ENCODE measurements at regions not wholly inside any gene's neighbourhood (a gene's known extent, or its start where the extent isn't known, plus 50 kb on each side); places are given as distances from the start of the nearest gene placed in this dataset.

DNA sequence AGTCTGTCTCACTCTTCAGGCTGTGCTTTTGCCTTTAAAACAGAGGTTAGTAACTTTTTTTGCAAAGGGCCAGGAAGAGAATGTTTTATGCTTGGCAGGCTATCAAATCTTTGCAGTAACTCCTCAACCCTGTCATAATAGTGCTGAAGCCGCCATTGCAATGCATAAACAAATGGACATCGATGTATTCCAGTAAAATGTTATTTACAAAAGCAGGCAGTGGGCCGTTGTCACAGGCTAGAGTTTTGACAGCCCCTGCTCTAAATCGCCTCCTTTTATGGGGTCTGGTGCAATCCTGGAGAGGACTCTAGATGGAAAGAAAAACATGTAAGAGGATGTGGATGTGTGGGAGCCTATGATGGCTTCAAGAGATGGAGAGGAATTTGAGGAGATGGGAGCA, 568.3 kb downstream of the TYW1 start:
- intact Hi-C loops (cut with DNase I) = no loop called here
- no peak overlapping the region for H3K4me3 ChIP-seq
- H3K4me1 ChIP-seq = no peaks in the 10 kb centered on the region
- no peaks in the 10 kb centered on the region for H3K9me3 ChIP-seq
- no peak for DNase-seq
- H3K27me3 ChIP-seq (ENCODE audit: low read depth) = no peaks in the 10 kb centered on the region
- no peak overlapping the region for H3K27ac ChIP-seq
- ATAC-seq = no peak
- no peaks in the 10 kb centered on the region for H3K36me3 ChIP-seq
- TF ChIP-seq, protein P1, sequence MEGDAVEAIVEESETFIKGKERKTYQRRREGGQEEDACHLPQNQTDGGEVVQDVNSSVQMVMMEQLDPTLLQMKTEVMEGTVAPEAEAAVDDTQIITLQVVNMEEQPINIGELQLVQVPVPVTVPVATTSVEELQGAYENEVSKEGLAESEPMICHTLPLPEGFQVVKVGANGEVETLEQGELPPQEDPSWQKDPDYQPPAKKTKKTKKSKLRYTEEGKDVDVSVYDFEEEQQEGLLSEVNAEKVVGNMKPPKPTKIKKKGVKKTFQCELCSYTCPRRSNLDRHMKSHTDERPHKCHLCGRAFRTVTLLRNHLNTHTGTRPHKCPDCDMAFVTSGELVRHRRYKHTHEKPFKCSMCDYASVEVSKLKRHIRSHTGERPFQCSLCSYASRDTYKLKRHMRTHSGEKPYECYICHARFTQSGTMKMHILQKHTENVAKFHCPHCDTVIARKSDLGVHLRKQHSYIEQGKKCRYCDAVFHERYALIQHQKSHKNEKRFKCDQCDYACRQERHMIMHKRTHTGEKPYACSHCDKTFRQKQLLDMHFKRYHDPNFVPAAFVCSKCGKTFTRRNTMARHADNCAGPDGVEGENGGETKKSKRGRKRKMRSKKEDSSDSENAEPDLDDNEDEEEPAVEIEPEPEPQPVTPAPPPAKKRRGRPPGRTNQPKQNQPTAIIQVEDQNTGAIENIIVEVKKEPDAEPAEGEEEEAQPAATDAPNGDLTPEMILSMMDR (IDR thresholded peaks at IDR 0.05) = no peak

DNA sequence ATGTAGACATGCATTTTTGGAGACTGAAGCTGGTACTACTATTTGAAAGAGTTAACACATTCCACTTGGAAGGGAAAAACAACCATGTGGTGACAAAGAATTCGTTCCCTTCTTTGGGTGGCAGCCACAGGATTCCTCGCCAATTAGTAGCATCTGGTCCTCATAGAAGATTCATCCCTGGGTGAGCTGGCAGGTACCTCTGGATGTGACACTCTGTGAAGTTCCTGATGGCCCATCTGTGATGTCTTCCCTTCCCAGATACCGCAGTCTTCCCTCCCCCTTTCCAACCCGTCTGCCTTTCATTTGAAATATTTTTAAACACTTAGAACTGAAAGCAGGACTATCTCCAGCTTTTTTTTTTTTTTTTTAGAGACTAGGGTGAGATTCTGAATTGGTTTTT, 569.5 kb downstream of the TYW1 start:
- TF ChIP-seq, protein P1 (IDR thresholded peaks at IDR 0.05) = no peak
- H3K4me3 ChIP-seq = no peak overlapping the region
- no peaks in the 10 kb centered on the region for H3K9me3 ChIP-seq
- no peaks in the 10 kb centered on the region for H3K4me1 ChIP-seq
- H3K27ac ChIP-seq = no peak overlapping the region
- H3K36me3 ChIP-seq = no peaks in the 10 kb centered on the region
- ATAC-seq (no peak), DNase-seq (no peak)
- intact Hi-C loops (cut with DNase I) = no loop called here
- H3K27me3 ChIP-seq (ENCODE audit: low read depth) = no peaks in the 10 kb centered on the region

DNA sequence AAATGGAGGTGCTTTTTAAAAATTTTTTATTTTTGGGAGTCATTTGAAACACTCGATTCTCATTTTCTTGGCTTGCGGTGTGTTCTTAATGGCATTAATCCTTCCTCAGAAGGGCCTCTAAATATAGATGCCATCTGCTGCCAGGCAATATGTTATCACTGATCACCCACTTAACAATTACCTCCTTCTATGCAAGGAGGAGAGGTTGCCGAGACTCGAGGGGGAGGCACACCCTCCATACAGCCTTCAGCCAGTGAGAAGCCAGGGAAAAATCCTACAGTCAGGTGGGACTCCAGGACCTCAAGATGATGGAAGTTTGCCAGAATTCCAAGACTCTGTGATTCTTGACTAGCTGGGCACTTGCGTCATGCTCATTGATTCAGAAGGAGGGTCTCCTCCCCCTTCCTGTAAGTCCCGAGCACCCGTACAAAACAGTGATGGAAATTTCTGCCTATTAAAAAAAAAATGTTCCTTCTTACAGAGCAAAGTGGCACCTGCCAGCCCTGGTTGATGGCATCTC, 574.5 kb downstream of the TYW1 start:
- H3K4me1 ChIP-seq = no peaks in the 10 kb centered on the region
- no peaks in the 10 kb centered on the region for H3K36me3 ChIP-seq
- ATAC-seq = no peak
- no peak for DNase-seq
- no peak overlapping the region for H3K27ac ChIP-seq
- no peaks in the 10 kb centered on the region for H3K27me3 ChIP-seq (ENCODE audit: low read depth)
- TF ChIP-seq, protein P1 (IDR thresholded peaks at IDR 0.05) = no peak
- no peaks in the 10 kb centered on the region for H3K9me3 ChIP-seq
- H3K4me3 ChIP-seq = no peak overlapping the region
- intact Hi-C loops (cut with DNase I) = no loop called here

DNA sequence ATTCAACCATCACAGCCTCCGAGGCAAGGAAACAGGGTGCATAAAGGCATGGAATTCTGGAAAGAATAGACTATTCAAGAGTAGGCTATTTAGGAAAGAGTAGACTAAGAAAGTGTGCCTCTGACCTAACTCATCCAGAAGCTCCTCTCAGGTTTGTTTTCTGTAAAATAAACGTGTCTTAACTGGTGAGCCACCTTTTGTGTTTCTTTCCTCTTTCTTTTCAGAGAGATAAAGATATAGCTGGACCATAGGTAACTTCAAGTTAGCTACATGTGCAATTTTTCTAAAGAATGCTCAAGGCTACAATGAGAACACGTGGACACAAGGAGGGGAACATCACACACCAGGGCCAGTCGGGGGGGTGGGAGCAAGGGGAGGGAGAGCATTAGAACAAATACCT, 577.0 kb downstream of the TYW1 start:
- intact Hi-C loops (cut with DNase I) = no loop called here
- ATAC-seq (no peak), DNase-seq (no peak)
- Histone ChIP-seq H3K27me3 (ENCODE audit: low read depth) (no peaks in the 10 kb centered on the region), H3K9me3 (no peaks in the 10 kb centered on the region), H3K4me3 (no peak overlapping the region), H3K27ac (no peak overlapping the region), H3K36me3 (no peaks in the 10 kb centered on the region), H3K4me1 (no peaks in the 10 kb centered on the region)
- TF ChIP-seq, protein P1 (IDR thresholded peaks at IDR 0.05) = no peak

DNA sequence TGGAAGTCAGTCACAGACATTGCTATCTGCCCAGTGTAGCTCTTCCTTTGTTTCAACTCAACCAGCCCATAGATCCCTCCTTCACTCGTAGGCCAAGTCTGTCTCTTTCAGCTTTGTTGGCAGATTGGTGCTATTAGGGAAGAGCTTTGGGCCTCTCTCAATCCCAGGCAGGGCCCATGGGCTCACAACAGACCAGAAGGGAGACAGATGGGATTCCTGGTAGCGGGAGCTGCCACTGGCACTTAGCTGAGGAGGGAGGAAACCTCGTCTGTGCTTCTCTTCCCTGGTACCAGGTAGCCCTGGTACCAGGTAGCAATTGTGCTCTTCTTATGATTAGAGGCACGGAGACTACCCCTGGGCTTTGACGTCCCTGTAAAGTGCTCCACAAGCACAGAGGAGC, 592.0 kb downstream of the TYW1 start:
- ATAC-seq = no peak
- Histone ChIP-seq H3K36me3 (no peaks in the 10 kb centered on the region), H3K27me3 (ENCODE audit: low read depth) (no peaks in the 10 kb centered on the region)

More for the DNA sequence above, 592.0 kb downstream of the TYW1 start:
- intact Hi-C loops (cut with DNase I) = no loop called here
- TF ChIP-seq, protein P1 (IDR thresholded peaks at IDR 0.05) = no peak
- no peak for DNase-seq
- Histone ChIP-seq H3K4me1 (no peaks in the 10 kb centered on the region), H3K4me3 (no peak overlapping the region), H3K27ac (no peak overlapping the region), H3K9me3 (peaks cover 13% of the 10 kb centered on the region)

Measured in lower lobe of right lung (tissue), 2 donors.